Liver (tissue), 8 donors: ENCODE measurements at regions not wholly inside any gene's neighbourhood (a gene's known extent, or its start where the extent isn't known, plus 50 kb on each side); places are given as distances from the start of the nearest gene placed in this dataset.

ENCODE experiments used
- DNase-seq: peaks from one replicate; pipeline ENCODE4 v3.0.0-alpha.2; 2017; ENCODE audit warnings: low spot score
- H3K27ac ChIP-seq, 2 donors: one replicate each; pipeline ENCODE4 v1.7.0; 2013; ENCODE audit warnings: inconsistent platforms in 2 of 2, low read length in 2 of 2, control low read depth in 1 of 2, low read depth in 1 of 2, mild to moderate bottlenecking in 1 of 2
- H3K27me3 ChIP-seq, 4 donors: one replicate each; pipeline versions ENCODE4 v1.6.1 to v1.7.0; 2013; ENCODE audit warnings: low read length in 3 of 4, inconsistent platforms in 1 of 4, mild to moderate bottlenecking in 1 of 4, moderate library complexity in 1 of 4; ENCODE audit not compliant: control insufficient read depth in 4 of 4, insufficient read depth in 4 of 4
- H3K36me3 ChIP-seq, 4 donors: one replicate each; pipeline versions ENCODE4 v1.6.1 to v1.7.0; 2013; ENCODE audit warnings: low read length in 3 of 4, mild to moderate bottlenecking in 3 of 4, low read depth in 1 of 4, moderate library complexity in 1 of 4; ENCODE audit not compliant: control insufficient read depth in 4 of 4, insufficient read depth in 3 of 4
- H3K4me1 ChIP-seq, 4 donors: one replicate each; pipeline versions ENCODE4 v1.6.1 to v1.7.0; 2013; ENCODE audit warnings: low read length in 3 of 4, mild to moderate bottlenecking in 3 of 4, moderate library complexity in 1 of 4; ENCODE audit not compliant: control insufficient read depth in 4 of 4, insufficient read depth in 4 of 4
- H3K4me3 ChIP-seq, 3 donors: one replicate each; pipeline versions ENCODE4 v1.6.1 to v1.7.0; 2013; ENCODE audit warnings: low read length in 3 of 3, control low read depth in 1 of 3, low read depth in 1 of 3, mild to moderate bottlenecking in 1 of 3
- H3K9ac ChIP-seq, 2 donors: one replicate each; pipeline ENCODE4 v1.7.0; 2013; ENCODE audit warnings: low read length in 2 of 2, mild to moderate bottlenecking in 2 of 2, moderate library complexity in 2 of 2, control low read depth in 1 of 2, low read depth in 1 of 2
- H3K9me3 ChIP-seq, 4 donors: one replicate each; pipeline versions ENCODE4 v1.6.1 to v1.7.0; 2013; ENCODE audit warnings: low read length in 3 of 4; ENCODE audit not compliant: control insufficient read depth in 4 of 4
- CTCF ChIP-seq: fragments of 150-350 bp; IDR thresholded peaks from 2 replicates; pipeline ENCODE4 v1.5.1; 2017; ENCODE audit warnings: improper control_type of control experiment, low read depth, low read length; ENCODE audit not compliant: missing input control
- EGR1 ChIP-seq, 2 donors: IDR thresholded peaks; 2 replicates each; pipeline ENCODE4 v1.6.1; 2016 to 2018; ENCODE audit warnings: antibody characterized with exemption in 2 of 2, low read depth in 2 of 2
- FOXA1 ChIP-seq: IDR thresholded peaks from 2 replicates; pipeline ENCODE4 v1.6.1; 2016; ENCODE audit warnings: antibody characterized with exemption
- FOXA2 ChIP-seq: IDR thresholded peaks from 2 replicates; pipeline ENCODE4 v1.6.1; 2016; ENCODE audit warnings: antibody characterized with exemption
- GABPA ChIP-seq, 2 donors: IDR thresholded peaks in 1 of 2; conservative IDR thresholded peaks in 1 of 2; 2 replicates each; pipeline ENCODE4 v1.6.1; 2016; ENCODE audit warnings: antibody characterized with exemption in 2 of 2, mild to moderate bottlenecking in 1 of 2, moderate library complexity in 1 of 2
- HNF4A ChIP-seq, 2 donors: conservative IDR thresholded peaks; 2 replicates each; pipeline ENCODE4 v1.6.1; 2016; ENCODE audit warnings: antibody characterized with exemption in 2 of 2, mild to moderate bottlenecking in 2 of 2
- HNF4G ChIP-seq: IDR thresholded peaks from 2 replicates; pipeline ENCODE4 v1.6.1; 2016; ENCODE audit warnings: antibody characterized with exemption
- JUND ChIP-seq, 2 donors: IDR thresholded peaks; 2 replicates each; pipeline ENCODE4 v1.6.1; 2016; ENCODE audit warnings: antibody characterized with exemption in 2 of 2
- NR2F2 ChIP-seq: IDR thresholded peaks from 2 replicates; pipeline ENCODE4 v1.6.1; 2016; ENCODE audit warnings: antibody characterized with exemption
- RAD21 ChIP-seq, 2 donors: IDR thresholded peaks; 2 replicates each; pipeline ENCODE4 v1.6.1; 2016; ENCODE audit warnings: antibody characterized with exemption in 2 of 2, mild to moderate bottlenecking in 2 of 2
- REST ChIP-seq: IDR thresholded peaks from 2 replicates; pipeline ENCODE4 v1.6.1; 2016; ENCODE audit warnings: antibody characterized with exemption, mild to moderate bottlenecking
- RXRA ChIP-seq, 2 donors: IDR thresholded peaks; 2 replicates each; pipeline ENCODE4 v1.6.1; 2017 to 2018; ENCODE audit warnings: antibody characterized with exemption in 2 of 2, mild to moderate bottlenecking in 1 of 2
- SP1 ChIP-seq: IDR thresholded peaks from 2 replicates; pipeline ENCODE4 v1.6.1; 2018; ENCODE audit warnings: antibody characterized with exemption, mild to moderate bottlenecking
- YY1 ChIP-seq: IDR thresholded peaks from 2 replicates; pipeline ENCODE4 v1.6.1; 2016; ENCODE audit warnings: antibody characterized with exemption, mild to moderate bottlenecking
- WGBS: extraction: QIAGEN DNeasy Blood & Tissue Kit; methylation state at CpG from one replicate; pipeline ENCODE4 v1.1.7; 2013; 5-methylcytosine and 5-hydroxymethylcytosine counted together
- TF ChIP-seq, protein P1 (sequence below): IDR thresholded peaks from 2 replicates; pipeline ENCODE4 v1.6.1; 2016; ENCODE audit warnings: antibody characterized with exemption
- TF ChIP-seq, protein P2 (sequence below): IDR thresholded peaks from 2 replicates; pipeline ENCODE4 v1.6.1; 2016; ENCODE audit warnings: antibody characterized with exemption
- donor health status: healthy.
- donor health status: healthy.
- donor health status: healthy.
- donor health status: healthy.
- donor health status: healthy.

DNA sequence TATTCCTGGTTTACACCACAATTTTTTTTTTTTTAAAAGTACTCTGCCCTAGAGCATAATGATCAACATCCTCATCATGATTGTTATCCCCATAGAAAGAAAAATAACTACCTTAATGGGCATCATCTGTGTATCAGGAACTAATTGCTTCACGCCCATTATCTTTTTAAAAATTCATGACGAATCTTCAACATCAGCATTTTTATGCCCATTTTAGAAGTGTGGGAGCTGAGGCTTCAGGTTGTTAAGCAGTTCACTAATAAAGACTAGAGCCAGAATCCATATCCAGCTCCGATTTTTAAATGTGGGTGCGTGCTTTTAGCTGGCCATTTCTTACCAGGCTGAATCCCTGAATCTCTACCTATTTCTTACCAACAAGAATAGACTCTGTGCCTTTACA is 92.9 kb upstream of the KCNA4 start:
- Histone ChIP-seq H3K4me1 (no peaks in the 10 kb centered on the region), H3K27ac (no peak overlapping the region), H3K27me3 (no peaks in the 10 kb centered on the region), H3K9ac (no peak overlapping the region), H3K9me3 (no peaks in the 10 kb centered on the region), H3K36me3 (no peaks in the 10 kb centered on the region), H3K4me3 (no peak overlapping the region)
- no peak for DNase-seq
- TF ChIP-seq HNF4G = no peak
- no peak for TF ChIP-seq JUND (IDR thresholded peaks at IDR 0.05)
- TF ChIP-seq REST = no peak
- no peak for TF ChIP-seq FOXA1
- TF ChIP-seq RXRA (IDR thresholded peaks at IDR 0.05) = no peak
- TF ChIP-seq, protein P1, sequence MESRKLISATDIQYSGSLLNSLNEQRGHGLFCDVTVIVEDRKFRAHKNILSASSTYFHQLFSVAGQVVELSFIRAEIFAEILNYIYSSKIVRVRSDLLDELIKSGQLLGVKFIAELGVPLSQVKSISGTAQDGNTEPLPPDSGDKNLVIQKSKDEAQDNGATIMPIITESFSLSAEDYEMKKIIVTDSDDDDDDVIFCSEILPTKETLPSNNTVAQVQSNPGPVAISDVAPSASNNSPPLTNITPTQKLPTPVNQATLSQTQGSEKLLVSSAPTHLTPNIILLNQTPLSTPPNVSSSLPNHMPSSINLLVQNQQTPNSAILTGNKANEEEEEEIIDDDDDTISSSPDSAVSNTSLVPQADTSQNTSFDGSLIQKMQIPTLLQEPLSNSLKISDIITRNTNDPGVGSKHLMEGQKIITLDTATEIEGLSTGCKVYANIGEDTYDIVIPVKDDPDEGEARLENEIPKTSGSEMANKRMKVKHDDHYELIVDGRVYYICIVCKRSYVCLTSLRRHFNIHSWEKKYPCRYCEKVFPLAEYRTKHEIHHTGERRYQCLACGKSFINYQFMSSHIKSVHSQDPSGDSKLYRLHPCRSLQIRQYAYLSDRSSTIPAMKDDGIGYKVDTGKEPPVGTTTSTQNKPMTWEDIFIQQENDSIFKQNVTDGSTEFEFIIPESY = no peak
- TF ChIP-seq, protein P2, sequence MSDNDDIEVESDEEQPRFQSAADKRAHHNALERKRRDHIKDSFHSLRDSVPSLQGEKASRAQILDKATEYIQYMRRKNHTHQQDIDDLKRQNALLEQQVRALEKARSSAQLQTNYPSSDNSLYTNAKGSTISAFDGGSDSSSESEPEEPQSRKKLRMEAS = no peak
- TF ChIP-seq RAD21 (IDR thresholded peaks at IDR 0.05) = no peak
- TF ChIP-seq EGR1 (IDR thresholded peaks at IDR 0.05; ENCODE audit: low read depth in 2 of 2) = no peak
- TF ChIP-seq CTCF = no peak
- TF ChIP-seq YY1 = no peak
- no peak for TF ChIP-seq SP1
- no peak for TF ChIP-seq NR2F2
- no peak for TF ChIP-seq HNF4A (conservative IDR thresholded peaks at IDR 0.05)
- TF ChIP-seq FOXA2 = no peak
- no peak for TF ChIP-seq GABPA (IDR thresholded peaks at IDR 0.05 in 1 of 2, conservative IDR thresholded peaks at IDR 0.05 in 1 of 2)
- WGBS = 87% methylated on average over 4 of the region's 4 CpGs

- Histone ChIP-seq H3K27ac (no peak overlapping the region), H3K4me3 (no peak overlapping the region), H3K27me3 (no peaks in the 10 kb centered on the region), H3K9me3 (no peaks in the 10 kb centered on the region), H3K36me3 (no peaks in the 10 kb centered on the region), H3K4me1 (no peaks in the 10 kb centered on the region), H3K9ac (no peak overlapping the region)
- DNase-seq = no peak
- 74% methylated on average over 3 of the region's 3 CpGs for WGBS
- TF ChIP-seq RAD21 (IDR thresholded peaks at IDR 0.05) (no peak), FOXA2 (no peak)
- TF ChIP-seq, protein P1 = no peak
Measured at GRCh38 chr11:30110691-30111090, 93.9 kb upstream of the KCNA4 start.
